ENCODE measurements at regions not wholly inside any gene's neighbourhood (a gene's known extent, or its start where the extent isn't known, plus 50 kb on each side); places are given as distances from the start of the nearest gene placed in this dataset.
A peak's percentile ranks its signal among the peaks of the same experiment; 100 is the strongest.

DNA sequence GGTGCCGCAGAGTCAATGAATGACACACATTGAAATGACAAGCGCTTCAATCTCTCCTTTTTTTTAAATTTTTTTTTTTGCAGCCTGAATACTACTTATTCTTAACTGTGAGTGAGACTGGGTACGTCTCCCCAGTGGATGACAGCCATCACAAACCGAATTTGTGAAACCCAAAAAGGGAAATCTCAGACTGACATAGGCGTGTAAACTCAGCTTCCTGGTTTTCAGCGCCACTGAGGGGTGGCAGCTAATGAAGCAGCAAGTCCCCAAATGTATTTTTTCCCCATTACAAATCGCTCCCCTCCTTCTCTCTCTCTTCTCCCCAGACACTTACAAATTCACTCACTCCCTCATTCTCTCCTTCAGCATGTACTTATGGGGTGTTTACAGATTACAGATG lies 196.0 kb downstream of the MAF start:
- peaks cover 0 to 10% of the 10 kb centered on the region in 2 donors for H3K9me3 Mint-ChIP-seq
- DNase-seq (ENCODE audit: low spot score in 2 of 2) (no peak), ATAC-seq (no peak)
- H3K36me3 Mint-ChIP-seq: peaks cover 0 to 8% of the 10 kb centered on the region in 2 donors
- H3K27ac Mint-ChIP-seq: no peak overlapping the region

DNA sequence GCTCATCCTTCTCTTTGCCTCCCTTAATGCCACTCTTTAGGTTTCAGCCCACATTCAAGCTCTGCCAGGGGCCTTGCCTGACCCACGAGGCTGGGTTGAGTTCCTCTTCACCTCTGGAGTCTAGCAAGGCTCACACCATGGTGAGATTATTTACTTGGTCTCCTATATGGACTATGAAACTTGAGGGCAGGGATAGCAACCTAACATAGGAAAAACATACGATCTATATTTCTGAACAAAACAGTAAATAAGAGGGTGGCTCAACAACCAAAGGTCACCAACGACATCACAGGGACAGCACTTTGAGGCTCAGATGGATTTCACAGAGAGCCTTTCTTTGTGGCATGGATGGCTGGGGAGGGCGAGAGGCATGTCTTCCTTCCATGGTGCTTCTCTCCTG lies 197.0 kb downstream of the MAF start:
- DNase-seq (ENCODE audit: low spot score in 2 of 2): no peak
- peaks cover 0 to 8% of the 10 kb centered on the region in 2 donors for H3K36me3 Mint-ChIP-seq
- no peak for ATAC-seq
- H3K9me3 Mint-ChIP-seq: peaks cover 0 to 10% of the 10 kb centered on the region in 2 donors
- H3K27ac Mint-ChIP-seq: no peak overlapping the region

- H3K36me3 Mint-ChIP-seq: peaks cover 0 to 8% of the 10 kb centered on the region in 2 donors
- DNase-seq (ENCODE audit: low spot score in 2 of 2) (no peak), ATAC-seq (no peak)
- no peak overlapping the region for H3K27ac Mint-ChIP-seq
- H3K9me3 Mint-ChIP-seq: peaks cover 0 to 10% of the 10 kb centered on the region in 2 donors
Observed at GRCh38 chr16:79402920-79403319, 197.6 kb downstream of the MAF start.

- Mint-ChIP-seq H3K36me3 (peaks cover 0 to 8% of the 10 kb centered on the region in 2 donors), H3K27ac (no peak overlapping the region), H3K9me3 (peaks cover 0 to 8% of the 10 kb centered on the region in 2 donors)
- ATAC-seq: no peak
- no peak for DNase-seq (ENCODE audit: low spot score in 2 of 2)
Observed at GRCh38 chr16:79402356-79402755, 198.2 kb downstream of the MAF start.

- ATAC-seq (no peak), DNase-seq (ENCODE audit: low spot score in 2 of 2) (no peak)
- Mint-ChIP-seq H3K9me3 (peaks cover 0 to 6% of the 10 kb centered on the region in 2 donors), H3K36me3 (peaks cover 0 to 8% of the 10 kb centered on the region in 2 donors), H3K27ac (no peak overlapping the region)
Observed at GRCh38 chr16:79401782-79402181, 198.8 kb downstream of the MAF start.

- ATAC-seq: no peak
- Mint-ChIP-seq H3K27ac (no peak overlapping the region), H3K36me3 (peaks cover 0 to 6% of the 10 kb centered on the region in 2 donors), H3K9me3 (peaks cover 0 to 6% of the 10 kb centered on the region in 2 donors)
- no peak for DNase-seq (ENCODE audit: low spot score in 2 of 2)
Observed at GRCh38 chr16:79401157-79401556, 199.4 kb downstream of the MAF start.

GRCh38 chr16:79400462-79401149 lies 199.9 kb downstream of the MAF start:
- ATAC-seq (no peak), DNase-seq (ENCODE audit: low spot score in 2 of 2) (no peak)
- Mint-ChIP-seq H3K36me3 (peaks cover 0 to under 1% of the 10 kb centered on the region in 2 donors), H3K9me3 (peaks cover 0 to 1% of the 10 kb centered on the region in 2 donors), H3K27ac (no peak overlapping the region)

DNA sequence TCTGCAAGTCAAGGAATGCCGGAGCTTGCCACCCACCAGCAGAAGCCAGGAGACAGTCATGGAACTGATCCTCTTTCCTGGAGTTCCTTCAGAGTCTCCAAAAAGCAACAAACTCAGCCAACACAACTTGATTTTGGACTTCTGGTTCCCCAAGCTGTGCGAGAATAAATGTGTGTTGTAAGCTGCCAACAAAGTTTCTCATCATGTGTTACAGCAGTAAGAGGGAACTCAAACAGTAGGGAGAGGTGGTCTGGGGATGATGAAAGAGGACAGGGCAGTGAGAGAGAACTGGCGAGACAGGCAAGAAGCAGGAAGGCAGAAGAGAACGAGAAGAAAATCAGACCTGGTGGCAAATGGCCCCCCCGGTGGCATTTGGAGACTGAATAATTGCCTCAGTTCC lies 204.9 kb downstream of the MAF start:
- ATAC-seq (no peak), DNase-seq (ENCODE audit: low spot score in 2 of 2) (no peak)
- Mint-ChIP-seq H3K27ac (peak overlapping the region in 1 of 2 donors; percentile 3), H3K36me3 (no peaks in the 10 kb centered on the region), H3K9me3 (no peaks in the 10 kb centered on the region)

- H3K27ac Mint-ChIP-seq: no peak overlapping the region
- ATAC-seq (no peak), DNase-seq (ENCODE audit: low spot score in 2 of 2) (no peak)
- no peaks in the 10 kb centered on the region for H3K9me3 Mint-ChIP-seq
- no peaks in the 10 kb centered on the region for H3K36me3 Mint-ChIP-seq
Observed at GRCh38 chr16:79394206-79394605, 206.3 kb downstream of the MAF start.

- H3K9me3 Mint-ChIP-seq: no peaks in the 10 kb centered on the region
- DNase-seq (ENCODE audit: low spot score in 2 of 2): no peak
- no peaks in the 10 kb centered on the region for H3K36me3 Mint-ChIP-seq
- no peak overlapping the region for H3K27ac Mint-ChIP-seq
- ATAC-seq: no peak
Observed at GRCh38 chr16:79393564-79393963, 207.0 kb downstream of the MAF start.

GRCh38 chr16:79393127-79393526 lies 207.4 kb downstream of the MAF start:
- Mint-ChIP-seq H3K27ac (peak overlapping the region in 1 of 2 donors; percentile 79), H3K9me3 (no peaks in the 10 kb centered on the region), H3K36me3 (no peaks in the 10 kb centered on the region)
- ATAC-seq (no peak), DNase-seq (ENCODE audit: low spot score in 2 of 2) (no peak)

DNA sequence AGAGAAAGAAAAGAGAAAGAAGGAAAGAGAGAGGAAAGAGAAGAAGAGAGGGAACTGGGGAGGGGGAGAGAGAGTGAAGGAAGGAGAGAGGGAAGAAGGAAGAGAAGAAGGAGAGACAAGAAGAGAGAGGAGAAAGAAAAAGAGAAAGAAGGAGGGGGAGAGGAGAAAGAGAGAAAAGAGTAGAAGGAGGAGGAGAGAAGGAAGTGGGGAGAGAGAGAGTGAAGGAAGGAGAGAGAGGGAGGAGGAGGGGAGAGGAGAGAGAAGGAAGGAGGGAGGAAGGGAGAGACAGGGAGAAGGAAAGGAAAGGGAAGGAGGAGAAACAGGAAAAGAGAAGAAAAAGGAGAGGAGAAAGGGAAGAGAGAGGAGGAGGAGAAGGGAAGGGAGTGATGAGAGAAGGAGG lies 208.5 kb downstream of the MAF start:
- no peak for ATAC-seq
- Mint-ChIP-seq H3K9me3 (no peaks in the 10 kb centered on the region), H3K36me3 (no peaks in the 10 kb centered on the region), H3K27ac (peak overlapping the region in 1 of 2 donors; percentile 58)
- no peak for DNase-seq (ENCODE audit: low spot score in 2 of 2)

DNA sequence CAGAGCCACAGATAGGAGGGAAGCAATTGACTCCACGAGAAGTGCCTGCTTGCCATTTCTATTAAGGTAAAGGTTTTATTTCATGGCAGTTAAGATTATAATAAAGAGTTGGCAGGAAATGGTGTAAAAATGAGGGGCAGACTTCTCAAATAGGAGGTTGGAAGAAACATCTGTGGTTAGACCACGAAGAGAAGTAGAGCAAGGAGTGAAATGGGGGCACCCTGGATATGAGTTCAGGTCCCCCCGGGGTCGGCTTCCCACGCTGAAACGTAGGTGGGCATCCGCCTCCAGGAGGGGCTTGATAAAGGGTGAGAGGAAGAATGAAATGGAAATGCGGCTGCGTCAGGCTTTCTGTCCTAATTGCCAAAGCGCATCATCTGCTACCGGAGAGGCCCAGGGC lies 209.1 kb downstream of the MAF start:
- DNase-seq (ENCODE audit: low spot score in 2 of 2) (no peak), ATAC-seq (no peak)
- Mint-ChIP-seq H3K9me3 (no peaks in the 10 kb centered on the region), H3K27ac (no peak overlapping the region), H3K36me3 (no peaks in the 10 kb centered on the region)

DNA sequence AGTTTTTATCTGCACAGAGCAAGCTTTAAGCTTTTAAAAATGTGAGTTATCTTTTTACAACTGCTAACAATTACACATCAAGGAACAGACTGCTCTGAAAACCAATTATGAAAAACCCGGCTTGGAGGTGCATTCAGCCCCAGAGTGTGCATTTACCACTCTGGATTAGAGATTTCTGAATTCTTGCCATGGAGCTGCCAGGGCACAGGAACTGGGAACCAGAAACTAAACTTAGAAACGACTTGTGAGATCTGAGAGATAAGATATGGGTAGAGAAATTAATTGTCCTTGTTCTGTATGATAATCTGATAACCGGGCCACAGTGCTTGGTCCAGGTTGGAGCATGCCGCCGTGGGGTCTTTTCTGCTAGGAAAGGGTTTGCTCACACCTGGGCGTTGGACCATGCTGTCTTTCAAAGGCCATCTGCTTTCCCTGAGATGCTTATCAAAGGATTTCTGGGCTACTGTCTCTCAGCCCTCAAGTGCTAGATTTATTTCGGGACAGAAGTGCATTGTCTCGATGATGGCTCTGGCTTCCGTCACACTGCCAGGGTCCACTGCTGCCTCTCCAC lies 210.0 kb downstream of the MAF start:
- H3K27ac Mint-ChIP-seq: no peak overlapping the region
- H3K36me3 Mint-ChIP-seq: no peaks in the 10 kb centered on the region
- DNase-seq (ENCODE audit: low spot score in 2 of 2) (no peak), ATAC-seq (no peak)
- H3K9me3 Mint-ChIP-seq: no peaks in the 10 kb centered on the region

GRCh38 chr16:79388396-79388795 lies 212.1 kb downstream of the MAF start:
- no peaks in the 10 kb centered on the region for H3K36me3 Mint-ChIP-seq
- DNase-seq (ENCODE audit: low spot score in 2 of 2) (no peak), ATAC-seq (no peak)
- no peaks in the 10 kb centered on the region for H3K9me3 Mint-ChIP-seq
- H3K27ac Mint-ChIP-seq: no peak overlapping the region

DNA sequence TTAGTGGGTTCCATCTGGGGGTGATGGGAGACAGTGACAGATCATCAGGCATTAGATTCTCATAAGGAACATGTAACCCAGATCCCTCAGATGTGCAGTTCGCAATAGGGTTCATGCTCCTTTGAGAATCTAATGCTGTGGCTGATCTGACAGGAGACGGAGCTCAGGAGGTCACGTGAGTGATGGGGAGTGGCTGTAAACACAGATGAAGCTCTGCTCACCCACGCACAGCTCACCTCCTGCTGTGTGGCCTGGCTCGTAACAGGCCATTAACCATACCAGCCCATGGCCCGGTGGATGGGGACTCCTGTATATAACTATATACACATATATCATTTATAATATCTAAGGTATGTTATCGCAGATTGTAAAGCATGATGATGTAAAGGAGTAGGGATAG lies 214.2 kb downstream of the MAF start:
- DNase-seq (ENCODE audit: low spot score in 2 of 2): no peak
- H3K27ac Mint-ChIP-seq: no peak overlapping the region
- peaks cover 0 to under 1% of the 10 kb centered on the region in 2 donors for H3K9me3 Mint-ChIP-seq
- no peaks in the 10 kb centered on the region for H3K36me3 Mint-ChIP-seq
- no peak for ATAC-seq

DNA sequence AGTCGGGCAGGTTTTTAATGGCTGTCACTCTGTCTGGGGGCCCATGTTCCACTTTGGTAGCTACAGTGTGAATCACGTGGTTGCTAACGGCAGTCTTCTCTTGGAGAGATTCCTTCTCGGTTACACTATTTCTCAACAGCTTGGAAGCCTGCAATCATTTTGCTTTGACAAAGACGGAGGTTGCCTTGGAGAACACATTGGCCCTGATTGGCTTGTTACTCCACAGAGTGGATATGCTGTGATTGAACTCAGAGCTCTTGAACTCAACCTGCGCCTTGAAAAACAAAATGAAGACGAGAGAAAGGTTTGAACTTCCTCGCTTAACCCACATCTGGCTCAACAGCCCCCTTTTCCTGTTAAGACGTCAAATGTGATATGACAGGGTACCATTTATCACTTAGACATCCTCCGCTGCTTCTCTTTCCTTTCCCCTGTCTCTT lies 218.9 kb downstream of the MAF start:
- peaks cover 0 to 5% of the 10 kb centered on the region in 2 donors for H3K9me3 Mint-ChIP-seq
- peak in 1 of 2 donors; percentile 22 for ATAC-seq
- no peaks in the 10 kb centered on the region for H3K36me3 Mint-ChIP-seq
- DNase-seq (ENCODE audit: low spot score in 2 of 2): no peak
- H3K27ac Mint-ChIP-seq: peak overlapping the region in 1 of 2 donors; percentile 11

DNA sequence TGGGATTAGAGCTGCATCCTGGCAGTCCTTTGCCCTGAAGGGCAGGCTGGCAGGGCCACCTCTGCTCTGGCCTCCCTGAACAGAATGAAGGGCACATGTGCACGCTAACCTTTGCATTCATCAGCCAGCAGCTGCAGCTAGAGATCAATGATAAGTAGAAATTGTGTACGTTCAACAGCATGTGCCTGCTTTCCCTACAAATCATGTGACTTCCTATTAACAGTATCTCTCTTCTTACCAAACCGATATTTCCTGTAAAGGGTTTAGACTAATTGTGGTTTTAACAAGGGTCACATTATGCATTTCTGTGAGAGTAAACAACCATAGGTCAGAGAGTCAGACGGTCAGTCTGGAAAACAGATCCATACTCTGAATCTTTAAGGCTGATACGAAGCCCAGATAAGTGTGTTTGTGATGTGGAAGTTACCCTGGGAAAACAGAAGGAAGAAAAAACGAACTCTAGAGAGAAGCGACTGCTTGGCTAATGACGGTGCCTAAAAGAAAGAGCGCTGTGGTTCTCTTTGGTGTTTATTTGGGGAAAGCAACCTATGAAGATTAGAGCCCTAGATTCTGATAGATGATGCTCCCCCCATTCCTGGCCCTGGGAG lies 219.4 kb downstream of the MAF start:
- Mint-ChIP-seq H3K36me3 (no peaks in the 10 kb centered on the region), H3K9me3 (peaks cover 0 to 5% of the 10 kb centered on the region in 2 donors), H3K27ac (peak overlapping the region; percentile 11 to 29)
- no peak for DNase-seq (ENCODE audit: low spot score in 2 of 2)
- ATAC-seq: no peak

All from activated naive CD4-positive, alpha-beta T cell treated with anti-CD3 and anti-CD28 coated beads, Interleukin-2, amount 50 U/mL, for 72 hours (primary cell).